Breast epithelium (tissue), 4 donors: ENCODE measurements at regions not wholly inside any gene's neighbourhood (a gene's known extent, or its start where the extent isn't known, plus 50 kb on each side); places are given as distances from the start of the nearest gene placed in this dataset.

ENCODE experiments used
- DNase-seq, 2 donors: peaks; one replicate each; pipeline ENCODE4 v3.0.0-alpha.2; 2019; ENCODE audit warnings: low spot score in 2 of 2
- H3K27ac ChIP-seq, 2 donors: fragments of 200-600 bp; sonication (generic) in 1 of 2; one replicate each; pipeline ENCODE4 v1.5.1; 2016 to 2019; ENCODE audit warnings: mild to moderate bottlenecking in 1 of 2
- H3K27me3 ChIP-seq, 2 donors: fragments of 200-600 bp; sonication (generic) in 1 of 2; one replicate each; pipeline versions ENCODE4 v1.5.1 to v1.6.0; 2017 to 2019; ENCODE audit warnings: control low read depth in 1 of 2, mild to moderate bottlenecking in 1 of 2
- H3K36me3 ChIP-seq: fragments of 200-600 bp; one replicate; pipeline ENCODE4 v1.5.1; 2019
- H3K4me1 ChIP-seq, 2 donors: fragments of 200-600 bp; sonication (generic); one replicate each; pipeline ENCODE4 v1.5.1; 2016 to 2019; ENCODE audit warnings: control low read depth in 1 of 2
- H3K4me3 ChIP-seq, 3 donors: fragments of 200-600 bp; sonication (generic); 1 replicate in 2 of 3; 2 replicates in 1 of 3; pipeline ENCODE4 v1.5.1; 2016 to 2019; ENCODE audit warnings: mild to moderate bottlenecking in 3 of 3, moderate library complexity in 2 of 3
- H3K9me3 ChIP-seq, 2 donors: fragments of 200-600 bp; sonication (generic) in 1 of 2; one replicate each; pipeline ENCODE4 v1.5.1; 2016 to 2019; ENCODE audit warnings: control low read depth in 1 of 2
- POLR2A ChIP-seq: fragments of 450-650 bp; IDR thresholded peaks from one replicate; pipeline ENCODE4 v1.6.1; 2016; ENCODE audit warnings: antibody characterized with exemption, mild to moderate bottlenecking, moderate library complexity
- POLR2AphosphoS5 ChIP-seq, 3 donors: sonication (generic); formaldehyde crosslinking; IDR thresholded peaks; one replicate each; pipeline ENCODE4 v1.6.1; 2017; ENCODE audit warnings: antibody characterized with exemption in 3 of 3
- intact Hi-C: fragments of 100-400 bp; cut with DNase I; formaldehyde crosslinking; loops from one replicate; pipeline ENCODE4 v1.15.1; 2023; ENCODE audit warnings: low total_unique reads
- TF ChIP-seq, protein P1 (sequence below), 3 donors: fragments of 450-650 bp; IDR thresholded peaks; one replicate each; pipeline ENCODE4 v1.5.1; 2016 to 2017; ENCODE audit warnings: antibody characterized with exemption in 3 of 3, mild to moderate bottlenecking in 3 of 3, moderate library complexity in 3 of 3

DNA sequence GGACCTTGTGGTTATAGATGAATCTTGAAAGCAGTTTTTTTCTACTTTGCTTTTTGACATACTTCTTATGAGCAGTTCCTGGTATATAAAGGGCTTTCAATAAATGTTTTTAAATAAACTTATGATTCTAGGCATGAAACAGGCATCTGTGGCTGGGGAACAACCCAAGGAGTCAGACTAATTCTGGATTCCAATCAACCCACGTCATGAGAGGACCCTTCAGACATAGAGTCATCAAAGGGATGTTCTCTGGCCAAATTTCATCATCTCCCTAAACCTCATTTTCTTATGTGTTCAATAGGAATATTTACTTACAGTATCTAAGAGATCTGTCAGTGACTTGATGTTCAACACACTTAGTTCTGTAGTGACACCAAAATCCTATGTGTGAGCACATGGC lies 243.8 kb upstream of the ZNF462 start:
- TF ChIP-seq, protein P1, sequence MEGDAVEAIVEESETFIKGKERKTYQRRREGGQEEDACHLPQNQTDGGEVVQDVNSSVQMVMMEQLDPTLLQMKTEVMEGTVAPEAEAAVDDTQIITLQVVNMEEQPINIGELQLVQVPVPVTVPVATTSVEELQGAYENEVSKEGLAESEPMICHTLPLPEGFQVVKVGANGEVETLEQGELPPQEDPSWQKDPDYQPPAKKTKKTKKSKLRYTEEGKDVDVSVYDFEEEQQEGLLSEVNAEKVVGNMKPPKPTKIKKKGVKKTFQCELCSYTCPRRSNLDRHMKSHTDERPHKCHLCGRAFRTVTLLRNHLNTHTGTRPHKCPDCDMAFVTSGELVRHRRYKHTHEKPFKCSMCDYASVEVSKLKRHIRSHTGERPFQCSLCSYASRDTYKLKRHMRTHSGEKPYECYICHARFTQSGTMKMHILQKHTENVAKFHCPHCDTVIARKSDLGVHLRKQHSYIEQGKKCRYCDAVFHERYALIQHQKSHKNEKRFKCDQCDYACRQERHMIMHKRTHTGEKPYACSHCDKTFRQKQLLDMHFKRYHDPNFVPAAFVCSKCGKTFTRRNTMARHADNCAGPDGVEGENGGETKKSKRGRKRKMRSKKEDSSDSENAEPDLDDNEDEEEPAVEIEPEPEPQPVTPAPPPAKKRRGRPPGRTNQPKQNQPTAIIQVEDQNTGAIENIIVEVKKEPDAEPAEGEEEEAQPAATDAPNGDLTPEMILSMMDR (IDR thresholded peaks at IDR 0.05), result no peak
- TF ChIP-seq POLR2A (no peak), POLR2AphosphoS5 (IDR thresholded peaks at IDR 0.05) (no peak)
- DNase-seq, result no peak
- H3K9me3 ChIP-seq, result no peaks in the 10 kb centered on the region

DNA sequence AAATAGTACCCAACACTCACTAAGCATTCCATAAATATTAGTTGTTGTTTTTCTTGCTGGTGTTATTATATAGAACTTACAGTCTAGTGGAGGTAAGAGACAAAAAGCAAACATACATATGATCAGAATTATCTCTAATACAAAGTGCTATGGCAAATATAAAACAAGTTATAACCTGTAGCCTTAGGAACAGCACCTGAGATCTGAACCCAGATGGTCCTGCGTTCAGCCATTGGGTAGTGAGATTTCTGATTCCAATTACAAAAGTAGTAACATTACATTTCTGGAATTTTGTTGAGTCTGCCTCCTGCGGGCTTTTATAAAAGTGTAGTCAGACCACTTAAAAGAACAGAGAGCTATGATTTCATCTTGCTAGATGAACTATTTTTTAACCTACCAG lies 242.9 kb upstream of the ZNF462 start:
- Histone ChIP-seq H3K4me3 (no peak overlapping the region), H3K27ac (no peak overlapping the region), H3K4me1 (no peaks in the 10 kb centered on the region), H3K9me3 (no peaks in the 10 kb centered on the region), H3K27me3 (no peaks in the 10 kb centered on the region), H3K36me3 (no peaks in the 10 kb centered on the region)
- TF ChIP-seq, protein P1 (IDR thresholded peaks at IDR 0.05), result no peak
- TF ChIP-seq POLR2A, result no peak
- TF ChIP-seq POLR2AphosphoS5 (IDR thresholded peaks at IDR 0.05), result no peak
- intact Hi-C loops, result no loop called here
- no peak for DNase-seq

More for the DNA sequence above, 243.8 kb upstream of the ZNF462 start:
- H3K4me3 ChIP-seq, result no peak overlapping the region
- intact Hi-C loops, result no loop called here
- no peak overlapping the region for H3K27ac ChIP-seq
- H3K36me3 ChIP-seq, result no peaks in the 10 kb centered on the region
- no peaks in the 10 kb centered on the region for H3K27me3 ChIP-seq
- H3K4me1 ChIP-seq, result no peaks in the 10 kb centered on the region

DNA sequence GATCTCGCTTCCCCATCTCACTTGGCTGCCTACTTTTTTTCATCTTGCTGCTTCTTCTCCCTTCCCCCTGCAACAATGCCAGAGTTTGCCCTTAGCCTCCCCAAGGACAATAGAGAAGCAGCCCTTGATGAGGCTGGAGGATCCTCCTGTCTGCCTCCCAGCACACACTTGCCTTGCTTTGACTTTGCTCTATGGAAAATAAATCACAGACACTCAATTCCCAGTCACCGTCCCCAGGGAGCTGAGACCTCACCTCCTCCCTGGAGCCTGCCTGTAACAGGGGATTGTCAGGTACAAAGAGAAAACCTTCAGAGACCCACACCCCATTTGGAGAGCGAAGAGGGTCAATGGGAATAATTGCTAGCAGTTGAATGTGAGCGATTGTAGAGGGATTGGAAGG lies 242.1 kb upstream of the ZNF462 start:
- no peaks in the 10 kb centered on the region for H3K4me1 ChIP-seq
- no peak overlapping the region for H3K4me3 ChIP-seq
- intact Hi-C loops, result no loop called here

DNA sequence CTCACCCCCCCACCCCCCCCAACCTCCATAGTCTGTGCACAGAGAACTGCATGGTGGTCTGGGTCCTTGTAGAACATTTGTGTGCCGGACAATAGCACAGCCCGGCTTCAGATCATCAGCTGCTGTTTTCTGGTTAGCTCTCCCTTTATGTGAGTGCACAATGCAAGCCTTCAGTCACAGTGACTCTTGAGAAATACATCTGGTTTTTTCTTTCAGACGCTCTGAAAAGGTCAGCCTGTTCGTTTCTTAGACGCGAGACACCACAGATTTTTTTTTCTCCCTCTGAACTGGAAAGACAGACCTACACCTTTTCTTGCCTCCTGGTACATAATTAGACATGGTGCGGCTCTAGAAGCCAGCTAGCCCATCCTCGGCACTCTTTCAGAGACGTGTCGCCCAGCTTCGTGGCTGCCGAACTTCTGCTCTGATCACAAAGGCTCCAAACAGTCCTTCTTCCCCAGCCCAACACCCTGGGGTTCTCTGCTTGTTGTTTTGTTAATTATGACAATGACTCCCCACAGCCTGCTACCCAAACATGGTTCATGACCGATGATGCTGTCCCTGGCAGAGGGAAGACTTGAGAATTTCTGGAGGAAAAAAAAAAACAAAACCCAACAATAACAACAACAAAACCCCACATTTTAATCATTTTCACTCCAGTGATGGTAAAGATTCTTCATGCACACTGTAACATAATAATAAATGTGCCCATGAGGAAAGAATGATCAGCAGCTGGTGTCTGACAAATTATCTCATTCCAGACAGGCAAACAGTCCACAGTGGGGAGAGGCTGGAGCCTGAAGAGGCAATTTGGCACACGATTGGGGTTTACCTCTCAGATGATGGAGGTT lies 241.4 kb upstream of the ZNF462 start:
- DNase-seq, result no peak
- Histone ChIP-seq H3K4me1 (no peaks in the 10 kb centered on the region), H3K27ac (no peak overlapping the region), H3K9me3 (no peaks in the 10 kb centered on the region), H3K4me3 (no peak overlapping the region), H3K27me3 (no peaks in the 10 kb centered on the region), H3K36me3 (no peaks in the 10 kb centered on the region)
- TF ChIP-seq POLR2AphosphoS5 (IDR thresholded peaks at IDR 0.05) (no peak), POLR2A (no peak)
- TF ChIP-seq, protein P1 (IDR thresholded peaks at IDR 0.05), result no peak
- intact Hi-C loops, result no loop called here

More for the DNA sequence above, 242.1 kb upstream of the ZNF462 start:
- no peak for DNase-seq
- H3K36me3 ChIP-seq, result no peaks in the 10 kb centered on the region
- H3K27ac ChIP-seq, result no peak overlapping the region
- no peak for TF ChIP-seq POLR2A
- no peak for TF ChIP-seq POLR2AphosphoS5 (IDR thresholded peaks at IDR 0.05)
- TF ChIP-seq, protein P1 (IDR thresholded peaks at IDR 0.05), result no peak
- H3K27me3 ChIP-seq, result no peaks in the 10 kb centered on the region
- no peaks in the 10 kb centered on the region for H3K9me3 ChIP-seq

DNA sequence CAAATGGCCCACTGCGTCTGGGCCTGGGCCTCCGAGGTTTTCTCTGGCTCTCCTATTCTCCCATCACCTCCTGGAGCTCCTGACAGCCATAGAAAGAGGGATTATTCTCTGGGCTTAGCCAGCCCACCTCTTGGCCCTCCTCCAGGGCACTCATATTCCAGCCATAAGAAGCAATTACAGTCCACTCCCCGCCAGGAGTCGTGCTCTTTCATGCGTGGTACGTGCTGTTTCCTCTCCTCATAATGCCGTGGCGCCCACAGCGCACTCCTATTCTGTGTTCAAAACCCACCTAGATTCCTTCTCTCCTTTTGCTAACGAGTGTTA lies 240.8 kb upstream of the ZNF462 start:
- Histone ChIP-seq H3K27ac (no peak overlapping the region), H3K4me3 (no peak overlapping the region), H3K27me3 (no peaks in the 10 kb centered on the region), H3K36me3 (no peaks in the 10 kb centered on the region), H3K4me1 (no peaks in the 10 kb centered on the region), H3K9me3 (no peaks in the 10 kb centered on the region)
- no peak for DNase-seq
- TF ChIP-seq POLR2A (no peak), POLR2AphosphoS5 (IDR thresholded peaks at IDR 0.05) (no peak)
- TF ChIP-seq, protein P1 (IDR thresholded peaks at IDR 0.05), result no peak
- intact Hi-C loops, result no loop called here
